Central memory CD8-positive, alpha-beta T cell (primary cell): ENCODE measurements at regions not wholly inside any gene's neighbourhood (a gene's known extent, or its start where the extent isn't known, plus 50 kb on each side); places are given as distances from the start of the nearest gene placed in this dataset.
"Not testable (repeated sequence)": the region's sequence is repeated elsewhere in the genome, so short reads cannot be mapped to it uniquely, and the experiment has no call there.

Experiments used
- ATAC-seq: fragments of 150-1000 bp; cut with Tn5 transposase; replicated peaks from 2 replicates; pipeline ENCODE4 v1.10.0; 2022; ENCODE audit warnings: mild to moderate bottlenecking, moderate FRiP score, moderate number of reproducible peaks; ENCODE audit not compliant: poor library complexity, severe bottlenecking; ENCODE audit errors: extremely low read depth
- DNase-seq, 2 donors: peaks; one replicate each; pipeline ENCODE4 v3.0.0; 2021; ENCODE audit warnings: low spot score in 2 of 2
- H3K27ac Mint-ChIP-seq: one replicate; pipeline ENCODE4 v1.8.0; 2022; ENCODE audit warnings: low read depth, mild to moderate bottlenecking, moderate library complexity, mixed read lengths
- H3K27me3 Mint-ChIP-seq: one replicate; pipeline ENCODE4 v1.8.0; 2022; ENCODE audit warnings: mixed read lengths
- H3K36me3 Mint-ChIP-seq: one replicate; pipeline ENCODE4 v1.8.0; 2022; ENCODE audit warnings: mild to moderate bottlenecking, moderate library complexity, mixed read lengths; ENCODE audit not compliant: insufficient read depth
- H3K4me1 Mint-ChIP-seq: one replicate; pipeline ENCODE4 v1.8.0; 2022; ENCODE audit warnings: mixed read lengths
- H3K4me3 Mint-ChIP-seq: one replicate; pipeline ENCODE4 v1.8.0; 2022; ENCODE audit warnings: mild to moderate bottlenecking, moderate library complexity, mixed read lengths
- H3K9me3 Mint-ChIP-seq: one replicate; pipeline ENCODE4 v1.8.0; 2022; ENCODE audit warnings: mixed read lengths

GRCh38 chr5:174532455-174533453, 191.6 kb upstream of the MSX2 start:
- Mint-ChIP-seq H3K27me3 (no peaks in the 10 kb centered on the region), H3K27ac (no peak overlapping the region), H3K4me1 (no peaks in the 10 kb centered on the region), H3K4me3 (no peak overlapping the region), H3K36me3 (no peaks in the 10 kb centered on the region), H3K9me3 (no peaks in the 10 kb centered on the region)
- ATAC-seq = no peak
- no peak for DNase-seq

- no peaks in the 10 kb centered on the region for H3K36me3 Mint-ChIP-seq
- ATAC-seq = no peak
- no peaks in the 10 kb centered on the region for H3K27me3 Mint-ChIP-seq
- H3K27ac Mint-ChIP-seq = no peak overlapping the region
- H3K4me1 Mint-ChIP-seq = no peaks in the 10 kb centered on the region
- DNase-seq = no peak
- H3K4me3 Mint-ChIP-seq = no peak overlapping the region
- H3K9me3 Mint-ChIP-seq = peaks cover 7% of the 10 kb centered on the region
Observed at GRCh38 chr5:174533751-174534241, 190.6 kb upstream of the MSX2 start.

- no peak overlapping the region for H3K27ac Mint-ChIP-seq
- peaks cover 11% of the 10 kb centered on the region for H3K9me3 Mint-ChIP-seq
- DNase-seq (no peak), ATAC-seq (no peak)
- no peaks in the 10 kb centered on the region for H3K36me3 Mint-ChIP-seq
- H3K27me3 Mint-ChIP-seq = no peaks in the 10 kb centered on the region
- no peak overlapping the region for H3K4me3 Mint-ChIP-seq
- no peaks in the 10 kb centered on the region for H3K4me1 Mint-ChIP-seq
Observed at GRCh38 chr5:174535669-174536068, 188.7 kb upstream of the MSX2 start.

- H3K4me1 Mint-ChIP-seq, H3K27me3 Mint-ChIP-seq, H3K4me3 Mint-ChIP-seq, ATAC-seq, H3K36me3 Mint-ChIP-seq, DNase-seq, H3K27ac Mint-ChIP-seq: not testable (repeated sequence)
- H3K9me3 Mint-ChIP-seq = peaks cover 18% of the 10 kb centered on the region
Observed at GRCh38 chr5:174539823-174540222, 184.6 kb upstream of the MSX2 start.

GRCh38 chr5:174542037-174542436, 182.3 kb upstream of the MSX2 start:
- Mint-ChIP-seq H3K9me3 (peaks cover 18% of the 10 kb centered on the region), H3K36me3 (no peaks in the 10 kb centered on the region), H3K27me3 (no peaks in the 10 kb centered on the region), H3K4me3 (no peak overlapping the region), H3K4me1 (no peaks in the 10 kb centered on the region), H3K27ac (no peak overlapping the region)
- DNase-seq (no peak), ATAC-seq (no peak)

GRCh38 chr5:174542471-174542870, 181.9 kb upstream of the MSX2 start:
- Mint-ChIP-seq H3K4me3 (no peak overlapping the region), H3K27ac (no peak overlapping the region), H3K27me3 (no peaks in the 10 kb centered on the region), H3K4me1 (no peaks in the 10 kb centered on the region), H3K9me3 (peaks cover 18% of the 10 kb centered on the region), H3K36me3 (no peaks in the 10 kb centered on the region)
- ATAC-seq (no peak), DNase-seq (no peak)

- H3K27me3 Mint-ChIP-seq = no peaks in the 10 kb centered on the region
- ATAC-seq = no peak
- no peak overlapping the region for H3K27ac Mint-ChIP-seq
- DNase-seq = no peak
- H3K4me1 Mint-ChIP-seq = no peaks in the 10 kb centered on the region
- no peak overlapping the region for H3K4me3 Mint-ChIP-seq
- H3K36me3 Mint-ChIP-seq = no peaks in the 10 kb centered on the region
- H3K9me3 Mint-ChIP-seq = peaks cover 6% of the 10 kb centered on the region
Observed at GRCh38 chr5:174545926-174546325, 178.5 kb upstream of the MSX2 start.

- Mint-ChIP-seq H3K27me3 (no peaks in the 10 kb centered on the region), H3K27ac (no peak overlapping the region), H3K9me3 (peaks cover 6% of the 10 kb centered on the region), H3K36me3 (no peaks in the 10 kb centered on the region), H3K4me1 (no peaks in the 10 kb centered on the region), H3K4me3 (no peak overlapping the region)
- no peak for DNase-seq
- ATAC-seq = no peak
Observed at GRCh38 chr5:174547814-174548213, 176.6 kb upstream of the MSX2 start.

GRCh38 chr5:174549254-174549653, 175.1 kb upstream of the MSX2 start:
- DNase-seq (no peak), ATAC-seq (no peak)
- H3K27ac Mint-ChIP-seq = no peak overlapping the region
- H3K9me3 Mint-ChIP-seq = peaks cover 5% of the 10 kb centered on the region
- no peaks in the 10 kb centered on the region for H3K27me3 Mint-ChIP-seq
- H3K4me1 Mint-ChIP-seq = no peaks in the 10 kb centered on the region
- H3K36me3 Mint-ChIP-seq = no peaks in the 10 kb centered on the region
- H3K4me3 Mint-ChIP-seq = no peak overlapping the region

GRCh38 chr5:174550026-174550425, 174.4 kb upstream of the MSX2 start:
- Mint-ChIP-seq H3K27me3 (no peaks in the 10 kb centered on the region), H3K4me1 (no peaks in the 10 kb centered on the region), H3K36me3 (no peaks in the 10 kb centered on the region), H3K27ac (no peak overlapping the region), H3K4me3 (no peak overlapping the region), H3K9me3 (no peaks in the 10 kb centered on the region)
- ATAC-seq (no peak), DNase-seq (no peak)

GRCh38 chr5:174552428-174552827, 172.0 kb upstream of the MSX2 start:
- DNase-seq (no peak), ATAC-seq (no peak)
- H3K36me3 Mint-ChIP-seq = no peaks in the 10 kb centered on the region
- H3K4me1 Mint-ChIP-seq = no peaks in the 10 kb centered on the region
- no peak overlapping the region for H3K4me3 Mint-ChIP-seq
- H3K27ac Mint-ChIP-seq = no peak overlapping the region
- H3K9me3 Mint-ChIP-seq = peaks cover 9% of the 10 kb centered on the region
- no peaks in the 10 kb centered on the region for H3K27me3 Mint-ChIP-seq

- Mint-ChIP-seq H3K4me3 (no peak overlapping the region), H3K4me1 (no peaks in the 10 kb centered on the region), H3K27ac (no peak overlapping the region), H3K9me3 (peaks cover 9% of the 10 kb centered on the region), H3K27me3 (no peaks in the 10 kb centered on the region), H3K36me3 (no peaks in the 10 kb centered on the region)
- ATAC-seq (no peak), DNase-seq (no peak)
Observed at GRCh38 chr5:174553556-174553955, 170.8 kb upstream of the MSX2 start.

GRCh38 chr5:174555726-174556125, 168.7 kb upstream of the MSX2 start:
- H3K4me3 Mint-ChIP-seq = no peak overlapping the region
- H3K27me3 Mint-ChIP-seq = no peaks in the 10 kb centered on the region
- H3K4me1 Mint-ChIP-seq = no peaks in the 10 kb centered on the region
- no peak overlapping the region for H3K27ac Mint-ChIP-seq
- peaks cover 9% of the 10 kb centered on the region for H3K9me3 Mint-ChIP-seq
- ATAC-seq (no peak), DNase-seq (no peak)
- no peaks in the 10 kb centered on the region for H3K36me3 Mint-ChIP-seq
